B cell (primary cell): ENCODE measurements at regions not wholly inside any gene's neighbourhood (a gene's known extent, or its start where the extent isn't known, plus 50 kb on each side); places are given as distances from the start of the nearest gene placed in this dataset.

Experiments
- ATAC-seq: fragments of 200-7000 bp; cut with Tn5 transposase; one replicate; pipeline ENCODE4 v1.10.0; 2021; ENCODE audit warnings: low read depth, mild to moderate bottlenecking, moderate number of reproducible peaks, moderate library complexity
- CTCF ChIA-PET: fragments of 350-600 bp; sonication (Branson Sonifier 250); formaldehyde crosslinking; loops from one replicate; lab custom pipeline; 2021; ENCODE audit warnings: antibody characterized with exemption, inconsistent platforms; lab: Charles Lee
- POLR2A ChIA-PET: fragments of 350-600 bp; sonication (Branson Sonifier 250); formaldehyde crosslinking; loops from one replicate; lab custom pipeline; 2021; ENCODE audit warnings: antibody characterized with exemption; lab: Charles Lee
- DNase-seq: peaks from one replicate; pipeline ENCODE4 v3.0.0; 2013
- H2AFZ ChIP-seq: 2 replicates; pipeline ENCODE4 v1.6.1; 2012; ENCODE audit warnings: mild to moderate bottlenecking, low read depth, low read length; ENCODE audit not compliant: insufficient read depth, poor library complexity, severe bottlenecking
- H3K27ac ChIP-seq, 2 donors: 1 replicate in 1 of 2; 2 replicates in 1 of 2; pipeline ENCODE4 v1.5.1; 2012 to 2013; ENCODE audit warnings: low read length in 2 of 2, mild to moderate bottlenecking in 2 of 2, moderate library complexity in 1 of 2
- H3K27me3 ChIP-seq, 4 experiments: fragments of 200-600 bp in 1 of 4; sonication (generic) in 1 of 4; replicated peaks in 1 of 4; 1 replicate in 2 of 4; 2 replicates in 2 of 4; pipeline versions ENCODE4 v1.6.1 to v1.7.0; 2013 to 2016; ENCODE audit warnings: low read length in 3 of 4, mild to moderate bottlenecking in 2 of 4, mixed read lengths in 1 of 4, moderate library complexity in 1 of 4; ENCODE audit not compliant: insufficient read depth in 4 of 4, control insufficient read depth in 3 of 4; ENCODE audit errors: control extremely low read depth in 1 of 4
- H3K36me3 ChIP-seq, 2 experiments: replicated peaks in 1 of 2; 1 replicate in 1 of 2; 2 replicates in 1 of 2; pipeline versions ENCODE4 v1.6.1 to v1.7.1; 2013; ENCODE audit warnings: low read length in 1 of 2; ENCODE audit not compliant: insufficient read depth in 2 of 2, control insufficient read depth in 1 of 2; ENCODE audit errors: control extremely low read depth in 1 of 2, extremely low read depth in 1 of 2
- H3K4me1 ChIP-seq, 2 donors: fragments of 200-600 bp in 1 of 2; sonication (generic) in 1 of 2; 1 replicate in 1 of 2; 2 replicates in 1 of 2; pipeline versions ENCODE4 v1.5.1 to v1.6.1; 2013 to 2017; ENCODE audit warnings: low read length in 2 of 2; ENCODE audit not compliant: control insufficient read depth in 2 of 2, insufficient read depth in 2 of 2
- H3K4me2 ChIP-seq: replicated peaks from 2 replicates; pipeline ENCODE3; 2012; ENCODE audit warnings: mild to moderate bottlenecking, low read depth, low read length; ENCODE audit not compliant: poor library complexity, severe bottlenecking
- H3K4me3 ChIP-seq, 5 experiments: fragments of 200-600 bp in 1 of 5; sonication (generic) in 1 of 5; 1 replicate in 3 of 5; 2 replicates in 2 of 5; pipeline versions ENCODE4 v1.5.1 to v1.7.0; 2011 to 2016; ENCODE audit warnings: low read length in 4 of 5, mild to moderate bottlenecking in 4 of 5, low read depth in 2 of 5, control low read depth in 1 of 5, moderate library complexity in 1 of 5; ENCODE audit not compliant: insufficient read depth in 1 of 5; ENCODE audit errors: control extremely low read depth in 1 of 5, extremely low read depth in 1 of 5
- H3K79me2 ChIP-seq: fragments of 200-600 bp; sonication (generic); one replicate; pipeline ENCODE4 v1.6.0; 2016; ENCODE audit warnings: low read length; ENCODE audit not compliant: control insufficient read depth, insufficient read depth
- H3K9ac ChIP-seq: fragments of 200-600 bp; sonication (generic); 2 replicates; pipeline ENCODE4 v1.6.1; 2017; ENCODE audit warnings: mild to moderate bottlenecking, low read length, moderate library complexity
- H3K9me3 ChIP-seq, 3 donors: one replicate each; pipeline versions ENCODE4 v1.6.1 to v1.7.1; 2013; ENCODE audit warnings: low read length in 2 of 3; ENCODE audit not compliant: control insufficient read depth in 2 of 3, insufficient read depth in 1 of 3; ENCODE audit errors: control extremely low read depth in 1 of 3
- H4K20me1 ChIP-seq: 2 replicates; pipeline ENCODE4 v1.6.0; 2012; ENCODE audit warnings: mild to moderate bottlenecking, low read length; ENCODE audit not compliant: insufficient read depth, control insufficient read depth, poor library complexity, severe bottlenecking
- H3K27ac Mint-ChIP-seq: one replicate; pipeline ENCODE4 v1.8.0; 2021; ENCODE audit warnings: mixed read lengths
- H3K27me3 Mint-ChIP-seq: one replicate; pipeline ENCODE4 v1.8.0; 2021; ENCODE audit warnings: mixed read lengths
- H3K4me1 Mint-ChIP-seq: one replicate; pipeline ENCODE4 v1.8.0; 2021; ENCODE audit warnings: mixed read lengths
- H3K4me3 Mint-ChIP-seq: one replicate; pipeline ENCODE4 v1.8.0; 2021; ENCODE audit warnings: mixed read lengths
- H3K9me3 Mint-ChIP-seq: one replicate; pipeline ENCODE4 v1.8.0; 2022; ENCODE audit warnings: mixed read lengths; ENCODE audit not compliant: insufficient read depth
- CTCF ChIP-seq: fragments of 200-600 bp; IDR thresholded peaks from one replicate; pipeline ENCODE4 v1.8.0; 2022; ENCODE audit warnings: antibody characterized with exemption, mild to moderate bottlenecking
- EZH2 ChIP-seq: IDR thresholded peaks from 2 replicates; pipeline ENCODE4 v1.6.1; 2012; ENCODE audit warnings: borderline replicate concordance, low read depth, mild to moderate bottlenecking, moderate library complexity, low read length; ENCODE audit not compliant: insufficient read depth, poor library complexity, severe bottlenecking
- whole genome bisulfite sequencing: methylation state at CpG from one replicate; pipeline ENCODE4 v1.1.5; 2013; ENCODE audit warnings: missing lambda C conversion rate; ENCODE audit not compliant: insufficient coverage; 5-methylcytosine and 5-hydroxymethylcytosine counted together
- intact Hi-C: fragments of 100-400 bp; cut with micrococcal nuclease; formaldehyde crosslinking; loops from one replicate; pipeline ENCODE4 v1.10.0; 2022

- Histone ChIP-seq H3K9ac (no peak overlapping the region), H3K4me3 (no peak overlapping the region), H3K4me2 (no peak overlapping the region), H2AFZ (no peak overlapping the region), H3K9me3 (no peaks in the 10 kb centered on the region), H3K27ac (no peak overlapping the region), H3K79me2 (no peaks in the 10 kb centered on the region), H3K4me1 (no peaks in the 10 kb centered on the region), H3K36me3 (no peaks in the 10 kb centered on the region), H4K20me1 (no peaks in the 10 kb centered on the region), H3K27me3 (no peaks in the 10 kb centered on the region)
- no peak for TF ChIP-seq CTCF
- TF ChIP-seq EZH2, result no peak
- DNase-seq (no peak), ATAC-seq (no peak)
- H3K4me3 Mint-ChIP-seq, result no peak overlapping the region
- peaks cover 4% of the 10 kb centered on the region for H3K27me3 Mint-ChIP-seq
- H3K4me1 Mint-ChIP-seq, result no peaks in the 10 kb centered on the region
- ChIA-PET CTCF (no interaction called here), POLR2A (no interaction called here)
- no peak overlapping the region for H3K27ac Mint-ChIP-seq
- no peaks in the 10 kb centered on the region for H3K9me3 Mint-ChIP-seq
- intact Hi-C loops, result no loop called here
Observed at GRCh38 chr5:17917465-17917864, 283.2 kb downstream of the TAF11L14 start.

- DNase-seq (no peak), ATAC-seq (no peak)
- H3K4me1 ChIP-seq, result no peaks in the 10 kb centered on the region
- intact Hi-C loops, result no loop called here
- H3K36me3 ChIP-seq, result no peaks in the 10 kb centered on the region
- Mint-ChIP-seq H3K4me3 (no peak overlapping the region), H3K27ac (no peak overlapping the region), H3K9me3 (no peaks in the 10 kb centered on the region), H3K27me3 (no peaks in the 10 kb centered on the region), H3K4me1 (no peaks in the 10 kb centered on the region)
- ChIA-PET POLR2A (no interaction called here), CTCF (no interaction called here)
- H4K20me1 ChIP-seq, result no peaks in the 10 kb centered on the region
- no peak overlapping the region for H3K27ac ChIP-seq
- H3K4me3 ChIP-seq, result no peak overlapping the region
- no peaks in the 10 kb centered on the region for H3K9me3 ChIP-seq
- no peak overlapping the region for H3K9ac ChIP-seq
- H3K27me3 ChIP-seq, result no peaks in the 10 kb centered on the region
- no peaks in the 10 kb centered on the region for H3K79me2 ChIP-seq
- TF ChIP-seq EZH2 (no peak), CTCF (no peak)
- H3K4me2 ChIP-seq, result no peak overlapping the region
- WGBS, result no CpG with 5 or more reads among the region's 2 CpGs
- H2AFZ ChIP-seq, result no peak overlapping the region
Observed at GRCh38 chr5:17918373-17919104, 284.3 kb downstream of the TAF11L14 start.
